HEK293 (cell line): ENCODE measurements at regions not wholly inside any gene's neighbourhood (a gene's known extent, or its start where the extent isn't known, plus 50 kb on each side); places are given as distances from the start of the nearest gene placed in this dataset.

Source experiments
- BCL11A ChIP-seq: fragments of 450-650 bp; formaldehyde crosslinking; IDR thresholded peaks from 2 replicates; pipeline ENCODE4 v1.5.1; 2016; ENCODE audit warnings: low read depth, missing biosample characterization, missing genetic modification characterization
- CTCF ChIP-seq: fragments of 450-650 bp; formaldehyde crosslinking; IDR thresholded peaks from 2 replicates; pipeline ENCODE4 v1.5.1; 2016; ENCODE audit warnings: missing biosample characterization, missing genetic modification characterization
- EGR2 ChIP-seq: fragments of 450-650 bp; formaldehyde crosslinking; IDR thresholded peaks from 2 replicates; pipeline ENCODE4 v1.5.1; 2016; ENCODE audit warnings: low read depth, missing biosample characterization, missing genetic modification characterization
- RBAK ChIP-seq: fragments of 450-650 bp; formaldehyde crosslinking; IDR thresholded peaks from 2 replicates; pipeline ENCODE4 v1.5.1; 2016; ENCODE audit warnings: missing biosample characterization, missing genetic modification characterization
- SCRT1 ChIP-seq: fragments of 450-650 bp; formaldehyde crosslinking; IDR thresholded peaks from 2 replicates; pipeline ENCODE4 v1.5.1; 2016; ENCODE audit warnings: missing biosample characterization, missing genetic modification characterization, borderline replicate concordance
- ZBTB1 ChIP-seq: fragments of 450-650 bp; formaldehyde crosslinking; IDR thresholded peaks from 2 replicates; pipeline ENCODE4 v1.5.1; 2016; ENCODE audit warnings: missing biosample characterization, missing genetic modification characterization
- ZBTB8A ChIP-seq: fragments of 450-650 bp; formaldehyde crosslinking; IDR thresholded peaks from 2 replicates; pipeline ENCODE4 v1.5.1; 2016; ENCODE audit warnings: missing biosample characterization, missing genetic modification characterization
- ZNF223 ChIP-seq: fragments of 450-650 bp; formaldehyde crosslinking; IDR thresholded peaks from 2 replicates; pipeline ENCODE4 v1.5.1; 2016; ENCODE audit warnings: missing biosample characterization, missing genetic modification characterization
- ZNF324 ChIP-seq: fragments of 450-650 bp; formaldehyde crosslinking; IDR thresholded peaks from 2 replicates; pipeline ENCODE4 v1.5.1; 2016; ENCODE audit warnings: missing biosample characterization, missing genetic modification characterization
- ZNF629 ChIP-seq: fragments of 450-650 bp; formaldehyde crosslinking; IDR thresholded peaks from 2 replicates; pipeline ENCODE4 v1.5.1; 2017; ENCODE audit warnings: missing biosample characterization, missing genetic modification characterization
- ZNF660 ChIP-seq: fragments of 450-650 bp; IDR thresholded peaks from 2 replicates; pipeline ENCODE4 v1.5.1; 2018; ENCODE audit warnings: missing biosample characterization, mild to moderate bottlenecking, missing genetic modification characterization
- ZNF843 ChIP-seq: fragments of 450-650 bp; formaldehyde crosslinking; IDR thresholded peaks from 2 replicates; pipeline ENCODE4 v1.5.1; 2016; ENCODE audit warnings: missing biosample characterization, missing genetic modification characterization
- TF ChIP-seq, protein P1 (sequence below): fragments of 450-650 bp; formaldehyde crosslinking; IDR thresholded peaks from 2 replicates; pipeline ENCODE4 v1.5.1; 2017; ENCODE audit warnings: missing biosample characterization, missing genetic modification characterization
- TF ChIP-seq, protein P2 (sequence below): fragments of 450-650 bp; formaldehyde crosslinking; IDR thresholded peaks from 2 replicates; pipeline ENCODE4 v1.5.1; 2017; ENCODE audit warnings: missing biosample characterization, missing genetic modification characterization

- no peak for TF ChIP-seq CTCF
- TF ChIP-seq ZNF629 (tag by site-specific recombination), result no peak
- TF ChIP-seq ZNF843, result no peak
- TF ChIP-seq, protein P1, sequence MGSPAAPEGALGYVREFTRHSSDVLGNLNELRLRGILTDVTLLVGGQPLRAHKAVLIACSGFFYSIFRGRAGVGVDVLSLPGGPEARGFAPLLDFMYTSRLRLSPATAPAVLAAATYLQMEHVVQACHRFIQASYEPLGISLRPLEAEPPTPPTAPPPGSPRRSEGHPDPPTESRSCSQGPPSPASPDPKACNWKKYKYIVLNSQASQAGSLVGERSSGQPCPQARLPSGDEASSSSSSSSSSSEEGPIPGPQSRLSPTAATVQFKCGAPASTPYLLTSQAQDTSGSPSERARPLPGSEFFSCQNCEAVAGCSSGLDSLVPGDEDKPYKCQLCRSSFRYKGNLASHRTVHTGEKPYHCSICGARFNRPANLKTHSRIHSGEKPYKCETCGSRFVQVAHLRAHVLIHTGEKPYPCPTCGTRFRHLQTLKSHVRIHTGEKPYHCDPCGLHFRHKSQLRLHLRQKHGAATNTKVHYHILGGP (tag by site-specific recombination), result no peak
- TF ChIP-seq SCRT1, result no peak
- no peak for TF ChIP-seq ZBTB8A (tag by site-specific recombination)
- no peak for TF ChIP-seq ZNF660 (tag by site-specific recombination)
- TF ChIP-seq EGR2 (tag by site-specific recombination), result no peak
- TF ChIP-seq, protein P2, sequence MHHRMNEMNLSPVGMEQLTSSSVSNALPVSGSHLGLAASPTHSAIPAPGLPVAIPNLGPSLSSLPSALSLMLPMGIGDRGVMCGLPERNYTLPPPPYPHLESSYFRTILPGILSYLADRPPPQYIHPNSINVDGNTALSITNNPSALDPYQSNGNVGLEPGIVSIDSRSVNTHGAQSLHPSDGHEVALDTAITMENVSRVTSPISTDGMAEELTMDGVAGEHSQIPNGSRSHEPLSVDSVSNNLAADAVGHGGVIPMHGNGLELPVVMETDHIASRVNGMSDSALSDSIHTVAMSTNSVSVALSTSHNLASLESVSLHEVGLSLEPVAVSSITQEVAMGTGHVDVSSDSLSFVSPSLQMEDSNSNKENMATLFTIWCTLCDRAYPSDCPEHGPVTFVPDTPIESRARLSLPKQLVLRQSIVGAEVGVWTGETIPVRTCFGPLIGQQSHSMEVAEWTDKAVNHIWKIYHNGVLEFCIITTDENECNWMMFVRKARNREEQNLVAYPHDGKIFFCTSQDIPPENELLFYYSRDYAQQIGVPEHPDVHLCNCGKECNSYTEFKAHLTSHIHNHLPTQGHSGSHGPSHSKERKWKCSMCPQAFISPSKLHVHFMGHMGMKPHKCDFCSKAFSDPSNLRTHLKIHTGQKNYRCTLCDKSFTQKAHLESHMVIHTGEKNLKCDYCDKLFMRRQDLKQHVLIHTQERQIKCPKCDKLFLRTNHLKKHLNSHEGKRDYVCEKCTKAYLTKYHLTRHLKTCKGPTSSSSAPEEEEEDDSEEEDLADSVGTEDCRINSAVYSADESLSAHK (tag by site-specific recombination), result no peak
- no peak for TF ChIP-seq ZBTB1
- TF ChIP-seq ZNF324, result no peak
- no peak for TF ChIP-seq BCL11A
- no peak for TF ChIP-seq ZNF223 (tag by site-specific recombination)
- no peak for TF ChIP-seq RBAK (tag by site-specific recombination)
Observed at GRCh38 chr3:152629363-152630122, 205.4 kb upstream of the P2RY1 start.
